Suprapubic skin (tissue), 3 donors: ENCODE measurements at regions not wholly inside any gene's neighbourhood (a gene's known extent, or its start where the extent isn't known, plus 50 kb on each side); places are given as distances from the start of the nearest gene placed in this dataset.

Experiments used
- POLR2A ChIP-seq, 2 donors: fragments of 450-650 bp; IDR thresholded peaks; one replicate each; pipeline ENCODE4 v1.6.1; 2017; ENCODE audit warnings: antibody characterized with exemption in 2 of 2, mild to moderate bottlenecking in 2 of 2, moderate library complexity in 2 of 2
- TF ChIP-seq, protein P1 (sequence below), 2 donors: fragments of 200-600 bp in 1 of 2; fragments of 450-650 bp in 1 of 2; sonication (generic) in 1 of 2; IDR thresholded peaks; one replicate each; pipeline ENCODE4 v1.5.1; 2016 to 2019; ENCODE audit warnings: antibody characterized with exemption in 2 of 2, mild to moderate bottlenecking in 1 of 2, moderate library complexity in 1 of 2

DNA sequence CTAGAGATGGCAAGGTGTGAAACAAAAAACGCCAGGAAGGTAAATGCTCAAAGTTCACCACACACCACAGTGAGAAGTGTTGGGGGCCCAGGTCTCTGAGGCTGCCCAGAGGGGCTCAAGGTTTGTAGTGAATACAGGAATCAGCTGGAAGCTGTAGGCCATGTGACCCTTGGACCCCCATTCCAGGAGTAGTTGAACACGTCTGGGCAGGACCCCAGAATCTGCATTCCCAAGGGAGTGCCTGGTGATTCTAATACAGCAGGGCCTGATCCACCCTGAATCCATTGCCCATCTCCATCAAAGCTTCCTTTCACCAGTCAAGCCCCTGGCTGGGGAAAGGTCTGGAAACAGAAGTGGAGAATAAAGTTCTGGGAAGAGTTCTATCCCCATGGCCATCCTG is 70.8 kb upstream of the B3GAT1 start:
- TF ChIP-seq, protein P1, sequence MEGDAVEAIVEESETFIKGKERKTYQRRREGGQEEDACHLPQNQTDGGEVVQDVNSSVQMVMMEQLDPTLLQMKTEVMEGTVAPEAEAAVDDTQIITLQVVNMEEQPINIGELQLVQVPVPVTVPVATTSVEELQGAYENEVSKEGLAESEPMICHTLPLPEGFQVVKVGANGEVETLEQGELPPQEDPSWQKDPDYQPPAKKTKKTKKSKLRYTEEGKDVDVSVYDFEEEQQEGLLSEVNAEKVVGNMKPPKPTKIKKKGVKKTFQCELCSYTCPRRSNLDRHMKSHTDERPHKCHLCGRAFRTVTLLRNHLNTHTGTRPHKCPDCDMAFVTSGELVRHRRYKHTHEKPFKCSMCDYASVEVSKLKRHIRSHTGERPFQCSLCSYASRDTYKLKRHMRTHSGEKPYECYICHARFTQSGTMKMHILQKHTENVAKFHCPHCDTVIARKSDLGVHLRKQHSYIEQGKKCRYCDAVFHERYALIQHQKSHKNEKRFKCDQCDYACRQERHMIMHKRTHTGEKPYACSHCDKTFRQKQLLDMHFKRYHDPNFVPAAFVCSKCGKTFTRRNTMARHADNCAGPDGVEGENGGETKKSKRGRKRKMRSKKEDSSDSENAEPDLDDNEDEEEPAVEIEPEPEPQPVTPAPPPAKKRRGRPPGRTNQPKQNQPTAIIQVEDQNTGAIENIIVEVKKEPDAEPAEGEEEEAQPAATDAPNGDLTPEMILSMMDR (IDR thresholded peaks at IDR 0.05) = no peak
- no peak for TF ChIP-seq POLR2A (IDR thresholded peaks at IDR 0.05)
